Astrocyte (in vitro differentiated cells and primary cell): ENCODE measurements at regions not wholly inside any gene's neighbourhood (a gene's known extent, or its start where the extent isn't known, plus 50 kb on each side); places are given as distances from the start of the nearest gene placed in this dataset.

Source experiments
- DNase-seq: peaks from one replicate; pipeline ENCODE4 v3.0.0-alpha.2; 2010; ENCODE audit warnings: low read depth
- FAIRE-seq: peaks from 2 replicates; lab custom pipeline; 2011; peaks lifted over from hg19 to GRCh38; lab: Jason Lieb, UNC
- H2AFZ ChIP-seq: 2 replicates; pipeline ENCODE4 v1.6.0; 2012; ENCODE audit warnings: low read depth, low read length, inconsistent platforms
- H3K27ac ChIP-seq: 2 replicates; pipeline ENCODE4 v1.5.1; 2011; ENCODE audit warnings: low read depth, low read length, inconsistent platforms
- H3K27me3 ChIP-seq: 2 replicates; pipeline ENCODE4 v1.6.0; 2011; ENCODE audit warnings: low read length, inconsistent platforms; ENCODE audit not compliant: insufficient read depth
- H3K36me3 ChIP-seq: 2 replicates; pipeline ENCODE4 v1.5.1; 2011; ENCODE audit warnings: low read length, inconsistent platforms; ENCODE audit not compliant: insufficient read depth
- H3K4me1 ChIP-seq: 2 replicates; pipeline ENCODE4 v1.5.1; 2011; ENCODE audit warnings: low read length, inconsistent platforms; ENCODE audit not compliant: insufficient read depth
- H3K4me2 ChIP-seq: 2 replicates; pipeline ENCODE4 v1.6.0; 2012; ENCODE audit warnings: low read length, inconsistent platforms
- H3K4me3 ChIP-seq: 2 replicates; pipeline ENCODE4 v1.5.1; 2011; ENCODE audit warnings: low read depth, mild to moderate bottlenecking, low read length, inconsistent platforms; ENCODE audit not compliant: insufficient read depth
- H3K79me2 ChIP-seq: 2 replicates; pipeline ENCODE4 v1.6.0; 2012; ENCODE audit warnings: mild to moderate bottlenecking, low read length, inconsistent platforms; ENCODE audit not compliant: insufficient read depth
- H3K9ac ChIP-seq: 2 replicates; pipeline ENCODE4 v1.6.0; 2012; ENCODE audit warnings: mild to moderate bottlenecking, low read length, inconsistent platforms
- H3K9me3 ChIP-seq: 2 replicates; pipeline ENCODE4 v1.5.1; 2012; ENCODE audit warnings: low read depth, mild to moderate bottlenecking, low read length, inconsistent platforms; ENCODE audit not compliant: insufficient read depth
- H4K20me1 ChIP-seq: 2 replicates; pipeline ENCODE4 v1.6.0; 2012; ENCODE audit warnings: low read length, inconsistent platforms; ENCODE audit not compliant: insufficient read depth
- H3K27ac Mint-ChIP-seq: one replicate; pipeline ENCODE4 v1.8.0; 2021; ENCODE audit warnings: mild to moderate bottlenecking, mixed read lengths; ENCODE audit not compliant: unreplicated experiment
- H3K27me3 Mint-ChIP-seq: one replicate; pipeline ENCODE4 v1.8.0; 2021; ENCODE audit warnings: low read depth, mixed read lengths; ENCODE audit not compliant: unreplicated experiment
- H3K36me3 Mint-ChIP-seq: one replicate; pipeline ENCODE4 v1.8.0; 2021; ENCODE audit warnings: low read depth, mixed read lengths; ENCODE audit not compliant: unreplicated experiment
- H3K4me1 Mint-ChIP-seq: one replicate; pipeline ENCODE4 v1.8.0; 2021; ENCODE audit warnings: low read depth, mixed read lengths; ENCODE audit not compliant: unreplicated experiment
- H3K4me3 Mint-ChIP-seq: one replicate; pipeline ENCODE4 v1.8.0; 2021; ENCODE audit warnings: mild to moderate bottlenecking, moderate library complexity, mixed read lengths; ENCODE audit not compliant: unreplicated experiment
- H3K9me3 Mint-ChIP-seq: one replicate; pipeline ENCODE4 v1.8.0; 2021; ENCODE audit warnings: mild to moderate bottlenecking, mixed read lengths; ENCODE audit not compliant: unreplicated experiment
- EZH2 ChIP-seq: IDR thresholded peaks from 2 replicates; pipeline ENCODE4 v1.6.1; 2012; ENCODE audit warnings: mild to moderate bottlenecking, low read length, inconsistent platforms; ENCODE audit not compliant: insufficient read depth
- TF ChIP-seq, protein P1 (sequence below): IDR thresholded peaks from 2 replicates; pipeline ENCODE4 v1.5.1; 2011; ENCODE audit warnings: low read depth, mild to moderate bottlenecking, inconsistent platforms, low read length, moderate library complexity; ENCODE audit not compliant: insufficient read depth

DNA sequence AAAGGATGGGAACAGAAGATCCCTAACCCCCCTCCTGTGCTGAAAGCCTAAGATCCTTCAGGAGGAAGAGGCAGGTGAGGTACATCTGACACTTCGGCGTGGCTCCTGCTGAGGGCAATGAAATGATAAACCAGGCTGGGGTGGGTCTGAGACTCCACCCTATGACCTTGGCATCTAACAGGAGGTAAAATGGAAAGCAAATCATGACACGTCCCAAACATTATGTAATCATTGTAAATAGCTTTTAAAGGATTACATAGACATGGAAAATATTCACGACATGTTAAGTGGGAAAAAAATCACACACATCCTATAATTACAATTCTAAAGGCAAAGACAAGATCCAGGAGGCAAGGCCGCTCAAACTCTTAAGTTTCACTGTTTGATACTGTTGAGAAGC, 70.5 kb downstream of the LINC01488 start:
- DNase-seq (no peak), FAIRE-seq (no peak)
- H3K36me3 ChIP-seq = no peaks in the 10 kb centered on the region
- no peak overlapping the region for H3K4me3 ChIP-seq
- Mint-ChIP-seq H3K36me3 (no peaks in the 10 kb centered on the region), H3K4me3 (no peak overlapping the region), H3K27me3 (peaks cover 19% of the 10 kb centered on the region), H3K27ac (no peak overlapping the region), H3K9me3 (peaks cover 24% of the 10 kb centered on the region), H3K4me1 (peaks cover 2% of the 10 kb centered on the region)
- H4K20me1 ChIP-seq = no peaks in the 10 kb centered on the region
- H3K4me1 ChIP-seq = no peaks in the 10 kb centered on the region
- no peak overlapping the region for H2AFZ ChIP-seq
- H3K27me3 ChIP-seq = no peaks in the 10 kb centered on the region
- no peaks in the 10 kb centered on the region for H3K79me2 ChIP-seq
- H3K9ac ChIP-seq = no peak overlapping the region
- H3K9me3 ChIP-seq = no peaks in the 10 kb centered on the region
- no peak for TF ChIP-seq EZH2
- TF ChIP-seq, protein P1, sequence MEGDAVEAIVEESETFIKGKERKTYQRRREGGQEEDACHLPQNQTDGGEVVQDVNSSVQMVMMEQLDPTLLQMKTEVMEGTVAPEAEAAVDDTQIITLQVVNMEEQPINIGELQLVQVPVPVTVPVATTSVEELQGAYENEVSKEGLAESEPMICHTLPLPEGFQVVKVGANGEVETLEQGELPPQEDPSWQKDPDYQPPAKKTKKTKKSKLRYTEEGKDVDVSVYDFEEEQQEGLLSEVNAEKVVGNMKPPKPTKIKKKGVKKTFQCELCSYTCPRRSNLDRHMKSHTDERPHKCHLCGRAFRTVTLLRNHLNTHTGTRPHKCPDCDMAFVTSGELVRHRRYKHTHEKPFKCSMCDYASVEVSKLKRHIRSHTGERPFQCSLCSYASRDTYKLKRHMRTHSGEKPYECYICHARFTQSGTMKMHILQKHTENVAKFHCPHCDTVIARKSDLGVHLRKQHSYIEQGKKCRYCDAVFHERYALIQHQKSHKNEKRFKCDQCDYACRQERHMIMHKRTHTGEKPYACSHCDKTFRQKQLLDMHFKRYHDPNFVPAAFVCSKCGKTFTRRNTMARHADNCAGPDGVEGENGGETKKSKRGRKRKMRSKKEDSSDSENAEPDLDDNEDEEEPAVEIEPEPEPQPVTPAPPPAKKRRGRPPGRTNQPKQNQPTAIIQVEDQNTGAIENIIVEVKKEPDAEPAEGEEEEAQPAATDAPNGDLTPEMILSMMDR = no peak
- no peak overlapping the region for H3K4me2 ChIP-seq
- H3K27ac ChIP-seq = no peak overlapping the region

- H3K9me3 Mint-ChIP-seq = peaks cover 21% of the 10 kb centered on the region
- H3K27me3 Mint-ChIP-seq = peaks cover 21% of the 10 kb centered on the region
- no peak overlapping the region for H3K9ac ChIP-seq
- H3K4me2 ChIP-seq = no peak overlapping the region
- TF ChIP-seq, protein P1 = no peak
- TF ChIP-seq EZH2 = no peak
- H4K20me1 ChIP-seq = no peaks in the 10 kb centered on the region
- no peak overlapping the region for H3K27ac ChIP-seq
- H3K27ac Mint-ChIP-seq = no peak overlapping the region
- H3K79me2 ChIP-seq = no peaks in the 10 kb centered on the region
- H3K36me3 ChIP-seq = no peaks in the 10 kb centered on the region
- FAIRE-seq = no peak
- no peaks in the 10 kb centered on the region for H3K4me1 ChIP-seq
- peaks cover 2% of the 10 kb centered on the region for H3K4me1 Mint-ChIP-seq
- no peak overlapping the region for H3K4me3 Mint-ChIP-seq
- no peaks in the 10 kb centered on the region for H3K9me3 ChIP-seq
- no peaks in the 10 kb centered on the region for H3K27me3 ChIP-seq
- H2AFZ ChIP-seq = no peak overlapping the region
- no peak overlapping the region for H3K4me3 ChIP-seq
- DNase-seq = no peak
- H3K36me3 Mint-ChIP-seq = no peaks in the 10 kb centered on the region
Observed at GRCh38 chr11:69552951-69553350, 71.5 kb downstream of the LINC01488 start.

DNA sequence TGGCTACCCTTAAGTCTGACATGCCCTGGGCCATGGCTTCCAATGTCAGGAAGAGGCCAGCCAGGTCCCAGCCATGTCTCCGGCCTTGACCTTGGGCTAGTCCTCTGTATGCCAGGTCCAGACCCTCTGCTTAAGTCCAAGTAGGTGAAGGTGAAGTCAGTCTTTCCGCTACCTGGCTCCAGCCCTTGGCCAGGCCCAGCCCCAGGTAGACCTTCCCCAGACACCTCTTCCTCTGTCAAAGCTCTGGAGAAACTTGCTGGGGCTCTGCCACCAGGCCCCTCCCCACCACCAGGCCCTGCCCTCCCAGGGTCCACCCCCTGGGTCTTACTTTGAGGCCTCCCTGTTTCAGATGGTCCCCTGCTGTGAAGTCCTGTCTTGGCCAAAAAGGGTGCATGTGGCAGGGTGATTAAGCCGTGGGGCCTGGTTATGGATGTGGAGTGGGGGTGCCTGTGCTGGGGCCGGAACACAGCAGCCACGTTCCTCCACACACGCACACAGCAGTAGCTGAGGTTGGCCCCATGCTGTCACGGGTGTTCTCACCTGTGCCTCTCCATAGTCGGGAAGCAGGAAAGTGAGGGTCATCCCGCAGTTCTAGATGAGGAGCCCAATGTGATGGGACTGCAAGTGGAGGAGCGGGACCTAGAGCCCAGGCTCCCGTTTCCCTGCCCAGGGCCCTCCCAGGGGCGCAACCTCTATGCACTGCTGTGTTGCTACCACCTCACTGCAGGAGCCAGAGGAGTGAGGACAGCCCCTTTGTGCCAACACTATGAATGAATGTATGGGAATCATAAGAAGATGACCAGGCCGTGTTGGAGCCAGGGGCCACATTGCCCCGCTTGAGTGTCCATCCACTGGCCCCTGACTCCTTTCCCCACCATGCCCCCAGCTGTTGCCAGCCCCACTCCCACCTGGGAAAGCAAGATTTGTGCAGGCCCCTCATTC, 72.2 kb downstream of the LINC01488 start:
- H3K4me3 Mint-ChIP-seq = no peak overlapping the region
- Histone ChIP-seq H3K79me2 (no peaks in the 10 kb centered on the region), H3K4me1 (no peaks in the 10 kb centered on the region), H3K27me3 (no peaks in the 10 kb centered on the region), H4K20me1 (no peaks in the 10 kb centered on the region), H3K4me2 (no peak overlapping the region), H3K4me3 (no peak overlapping the region), H3K36me3 (no peaks in the 10 kb centered on the region), H3K9ac (no peak overlapping the region), H2AFZ (no peak overlapping the region), H3K9me3 (no peaks in the 10 kb centered on the region), H3K27ac (no peak overlapping the region)
- FAIRE-seq (no peak), DNase-seq (no peak)
- H3K27ac Mint-ChIP-seq = no peak overlapping the region
- H3K9me3 Mint-ChIP-seq = peaks cover 21% of the 10 kb centered on the region
- peaks cover 21% of the 10 kb centered on the region for H3K27me3 Mint-ChIP-seq
- H3K36me3 Mint-ChIP-seq = no peaks in the 10 kb centered on the region
- no peak for TF ChIP-seq EZH2
- TF ChIP-seq, protein P1 = no peak
- H3K4me1 Mint-ChIP-seq = peaks cover 2% of the 10 kb centered on the region
